ENCODE measurements at regions not wholly inside any gene's neighbourhood (a gene's known extent, or its start where the extent isn't known, plus 50 kb on each side); places are given as distances from the start of the nearest gene placed in this dataset.
A peak's percentile ranks its signal among the peaks of the same experiment; 100 is the strongest.

DNA sequence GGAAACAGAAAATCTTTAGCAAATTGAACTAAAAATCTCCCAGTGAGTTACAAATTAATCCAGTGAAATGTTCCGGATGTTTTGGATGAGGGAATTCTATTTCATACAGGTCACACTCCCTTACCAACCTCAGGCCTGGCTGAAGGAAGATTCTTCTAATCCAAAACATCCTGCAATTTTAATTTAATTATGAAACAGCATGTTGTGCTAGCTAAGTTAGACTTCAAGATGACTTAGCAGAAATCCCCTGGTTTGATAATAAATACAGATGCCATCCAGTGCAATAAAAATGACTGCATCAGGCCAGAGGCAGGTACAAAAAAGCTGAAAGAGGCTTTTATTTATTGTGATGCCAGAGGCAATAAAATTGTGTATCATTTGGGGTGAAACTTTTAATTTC, 96.7 kb upstream of the CLDN10 start:
- no peak for DNase-seq

- no peak for DNase-seq
Observed at GRCh38 chr13:95456815-95457214, 95.7 kb upstream of the CLDN10 start.

GRCh38 chr13:95457294-95457693, 95.2 kb upstream of the CLDN10 start:
- DNase-seq: no peak

GRCh38 chr13:95462801-95463200, 89.7 kb upstream of the CLDN10 start:
- no peak for DNase-seq

DNA sequence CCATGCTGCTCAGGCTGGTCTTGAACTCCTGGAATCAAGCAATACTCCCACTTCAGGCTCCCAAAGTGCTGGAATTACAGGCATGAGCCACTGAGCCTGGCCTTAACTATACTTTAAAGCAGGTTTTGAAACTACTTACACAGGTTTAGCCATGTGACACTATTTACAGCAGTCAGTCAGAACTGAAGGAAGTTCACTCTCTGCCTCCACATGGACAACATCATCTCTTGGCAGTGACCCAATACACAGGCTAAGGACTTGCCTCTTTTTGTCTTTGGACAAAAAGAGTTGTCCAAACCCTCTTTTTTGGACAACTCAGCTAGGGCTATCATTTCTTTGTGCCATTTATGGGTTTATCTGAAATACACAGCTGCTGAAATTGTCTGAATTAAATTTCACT, 89.0 kb upstream of the CLDN10 start:
- DNase-seq: no peak

DNA sequence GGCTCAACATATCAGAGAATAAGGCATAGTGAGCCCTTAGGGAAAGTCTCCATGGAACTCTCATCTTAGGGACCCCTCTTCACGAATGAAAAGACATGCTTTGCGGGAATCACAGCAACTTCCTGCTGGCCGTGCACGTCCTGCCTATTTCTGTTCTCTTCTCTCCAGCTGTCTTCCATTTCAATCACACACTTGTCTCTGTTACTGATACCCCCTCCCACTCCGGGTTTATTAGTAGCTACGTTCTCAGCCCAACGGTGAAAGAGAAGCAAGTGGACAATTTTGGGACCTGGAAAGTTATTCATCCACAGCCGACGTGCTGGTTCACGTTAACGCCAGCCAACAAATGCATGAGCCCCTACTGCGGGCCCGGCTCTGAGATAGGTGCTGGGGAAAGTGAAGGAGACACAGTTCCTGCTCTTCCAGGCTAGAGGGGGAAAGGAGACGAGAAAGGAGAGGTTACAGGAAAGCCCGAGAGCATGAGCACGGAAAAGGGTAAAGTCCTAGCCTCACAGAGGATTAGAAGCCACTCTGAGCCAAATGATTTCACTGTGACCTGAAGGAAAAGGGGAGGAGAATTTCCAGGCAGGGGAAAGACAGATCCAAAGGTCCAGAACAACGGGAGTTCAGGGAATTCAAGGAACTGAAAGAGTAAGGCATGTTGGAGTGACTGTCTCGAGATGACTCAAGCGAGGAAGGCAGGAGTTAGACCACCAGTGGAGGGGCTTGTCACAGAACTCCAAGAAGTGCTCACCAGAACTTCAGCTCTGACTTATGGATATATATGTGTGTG, 81.8 kb upstream of the CLDN10 start:
- no peak for DNase-seq

DNA sequence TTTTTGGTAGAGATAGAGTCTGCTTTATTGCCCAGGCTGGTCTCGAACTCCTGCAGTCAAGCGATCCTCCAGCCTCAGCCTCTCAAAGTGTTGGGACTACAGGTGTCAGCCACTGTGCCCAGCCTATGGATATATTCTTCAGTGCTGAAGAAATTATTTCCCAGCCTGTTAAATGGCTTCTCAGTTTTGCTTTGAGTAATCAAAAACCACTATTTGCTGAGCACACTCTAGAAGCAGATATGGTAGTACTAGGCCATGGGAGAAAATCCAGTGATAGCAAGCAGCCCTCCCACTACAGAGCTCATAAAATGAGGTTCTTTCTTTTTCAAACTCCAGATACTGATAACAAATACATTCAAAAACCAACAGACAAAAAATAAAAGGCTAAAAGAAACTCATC, 80.6 kb upstream of the CLDN10 start:
- DNase-seq: no peak

DNA sequence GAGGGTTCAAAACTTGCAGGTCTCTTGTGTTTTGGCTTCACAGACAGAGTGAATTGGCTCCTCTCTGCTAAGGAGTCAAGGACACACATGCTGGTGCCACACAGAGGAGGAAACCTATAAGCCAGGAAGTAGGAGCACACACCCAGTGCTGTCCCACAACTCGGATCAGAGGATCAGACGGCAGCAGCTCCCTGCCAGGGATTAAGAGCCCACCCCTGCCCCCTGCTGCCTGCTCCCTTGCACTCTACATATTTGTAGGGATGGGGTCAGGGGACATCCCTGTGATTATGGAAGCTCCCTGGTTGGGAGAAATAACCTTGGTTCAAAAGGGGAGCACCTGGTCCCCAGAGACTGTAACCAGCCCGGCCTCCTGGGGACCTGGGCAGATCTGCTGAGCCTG, 77.5 kb upstream of the CLDN10 start:
- DNase-seq: no peak

- no peak for DNase-seq
Observed at GRCh38 chr13:95477187-95477586, 75.3 kb upstream of the CLDN10 start.

DNA sequence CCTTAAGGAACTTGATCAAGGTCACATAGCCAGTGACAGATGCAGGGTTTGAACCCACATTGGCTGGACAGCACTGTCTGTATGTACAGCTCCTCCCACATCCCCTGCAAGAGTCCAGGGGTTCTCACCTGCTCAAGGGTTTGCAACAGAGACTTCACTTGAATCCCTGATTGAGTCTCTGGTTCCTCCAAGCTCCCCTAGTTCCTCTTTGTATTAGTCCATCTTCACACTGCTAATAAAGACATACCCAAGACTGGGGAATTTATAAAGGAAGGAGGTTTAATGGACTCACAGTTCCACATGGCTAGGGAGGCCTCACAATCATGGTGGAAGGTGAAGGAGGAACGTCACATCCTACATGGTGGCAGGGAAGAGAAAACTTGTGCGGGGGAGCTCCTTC, 72.8 kb upstream of the CLDN10 start:
- DNase-seq: no peak

DNA sequence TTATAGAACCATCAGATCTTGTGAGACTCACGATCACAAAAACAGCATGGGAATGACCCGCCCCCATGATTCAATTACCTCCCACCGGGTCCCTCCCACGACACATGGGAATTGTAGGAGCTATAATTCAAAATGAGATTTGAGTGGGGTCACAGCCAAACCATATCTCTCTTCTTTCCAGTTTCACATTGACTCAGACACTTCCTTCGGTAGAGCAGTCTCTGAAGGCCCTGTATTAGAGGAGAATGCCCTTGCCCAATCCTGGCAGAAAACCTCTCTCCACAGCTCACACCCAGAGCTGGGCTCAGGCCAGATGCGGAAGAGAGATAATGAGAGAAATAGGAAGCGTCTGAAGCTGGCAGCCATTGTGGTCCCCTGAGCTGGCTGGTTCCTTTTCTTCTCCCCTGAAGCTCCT, 72.4 kb upstream of the CLDN10 start:
- no peak for DNase-seq

DNA sequence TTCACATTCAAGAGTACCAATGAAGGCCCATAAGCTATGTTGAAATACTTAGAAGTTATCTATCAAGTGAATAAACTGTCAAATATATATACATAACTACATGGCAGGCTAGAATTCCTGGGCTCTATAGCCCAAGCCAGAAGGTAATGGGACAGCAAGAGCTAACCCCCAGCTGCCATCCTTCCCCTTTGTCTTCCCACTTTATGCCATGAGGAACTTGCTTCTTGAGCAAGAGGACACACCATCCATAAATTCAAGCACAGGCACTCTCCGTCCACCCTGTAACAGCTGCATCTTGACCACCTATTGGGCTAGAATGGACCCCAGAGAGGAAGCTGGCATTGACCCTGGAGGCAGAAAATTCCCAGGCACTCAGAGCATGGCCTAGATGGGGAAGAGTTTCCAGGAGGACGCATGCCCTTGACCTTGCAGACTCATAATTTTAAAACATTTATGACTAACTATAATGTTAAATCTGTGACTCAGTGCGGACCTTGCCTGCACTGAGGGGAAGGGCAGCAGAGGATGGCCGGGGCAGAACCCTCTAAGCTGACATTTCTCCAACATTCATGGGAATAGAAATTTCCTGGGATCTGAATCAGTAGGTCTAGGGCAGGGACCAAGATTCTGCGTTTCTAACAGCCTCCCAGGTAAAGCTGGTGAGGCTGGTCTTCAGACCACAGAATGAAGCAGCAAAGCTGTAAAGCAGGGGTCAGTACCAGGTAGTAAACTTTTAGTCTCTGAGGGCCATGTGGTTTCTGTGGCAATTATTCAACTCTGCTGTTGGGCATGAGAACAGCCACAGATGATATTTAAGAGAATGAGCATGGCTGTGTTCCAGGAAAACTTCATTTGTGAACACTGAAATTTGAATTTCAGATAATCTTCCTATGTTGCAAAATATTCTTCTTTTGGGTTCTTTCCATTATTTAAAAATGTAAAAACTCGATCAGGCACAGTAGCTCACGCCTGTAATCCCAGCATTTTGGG, 71.4 kb upstream of the CLDN10 start:
- no peak for DNase-seq

DNA sequence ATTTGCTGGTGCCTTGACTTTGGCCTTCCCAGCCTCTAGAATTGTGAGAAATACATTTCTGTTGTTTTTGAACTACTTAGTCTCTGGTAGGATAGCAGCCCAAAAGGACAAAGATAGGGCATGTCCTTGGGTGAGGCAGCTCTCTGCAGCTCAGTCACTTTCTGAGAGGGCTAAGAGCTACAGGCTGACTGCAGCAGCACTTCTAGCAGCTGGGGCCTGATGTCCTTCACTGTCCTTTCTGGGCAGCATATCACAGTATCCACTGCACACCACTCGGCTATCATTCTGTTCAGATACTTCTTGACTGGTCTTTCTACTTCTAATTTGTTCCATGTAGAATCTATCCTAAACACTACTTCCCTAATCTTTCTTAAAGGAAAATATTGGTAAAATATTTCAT, 68.5 kb upstream of the CLDN10 start:
- DNase-seq: no peak

DNA sequence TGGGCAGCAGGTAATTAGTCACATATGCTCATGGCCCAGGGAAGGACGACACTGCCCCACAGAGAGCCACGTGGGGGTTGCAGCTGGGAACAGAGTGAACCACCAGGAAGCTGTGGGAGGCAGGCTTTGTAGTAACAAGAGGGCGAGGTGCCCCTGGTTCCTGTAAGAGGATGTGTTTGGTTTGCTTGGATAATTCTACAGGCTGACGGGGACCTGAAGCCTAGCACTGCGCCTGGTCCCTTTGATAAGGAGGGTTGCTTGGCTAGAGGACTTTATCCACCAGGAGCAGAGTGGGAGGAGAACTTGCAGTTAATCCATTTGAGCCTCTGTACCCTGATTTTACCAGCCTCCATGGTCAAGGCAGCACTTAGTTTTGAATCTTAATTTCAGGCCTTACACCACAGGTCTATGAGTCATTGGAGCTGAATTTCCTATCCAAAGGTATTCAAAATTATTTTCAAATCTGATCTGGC, 67.4 kb upstream of the CLDN10 start:
- DNase-seq: no peak

DNA sequence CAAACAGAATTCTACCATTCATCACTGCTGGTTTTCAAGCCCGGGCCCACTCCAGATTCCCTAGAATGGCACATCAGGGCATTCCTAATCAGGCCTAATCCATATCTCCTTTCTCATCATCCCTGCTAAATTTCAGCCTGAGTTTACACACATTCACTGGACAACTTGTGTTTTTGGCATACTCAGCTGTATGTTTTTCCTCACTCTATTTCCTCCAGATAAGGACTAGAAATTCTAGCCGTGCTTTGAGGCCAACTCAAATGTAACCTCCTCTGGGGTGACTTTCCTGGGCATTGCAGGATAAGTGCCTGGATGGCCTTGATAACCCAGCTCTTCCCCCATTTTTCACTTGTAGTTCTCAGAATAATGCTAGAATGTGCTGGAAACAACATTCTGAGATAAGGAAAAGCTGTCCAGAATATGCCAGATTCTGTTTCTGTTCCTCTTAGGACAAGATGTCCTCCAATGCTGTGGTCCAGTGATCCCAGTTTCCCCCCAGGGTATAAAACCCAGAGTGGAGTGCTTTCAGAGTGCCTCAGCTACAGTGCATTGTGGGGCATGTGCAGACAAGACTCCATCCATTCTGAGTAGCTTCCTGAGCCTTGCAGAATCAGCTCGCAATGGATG, 66.9 kb upstream of the CLDN10 start:
- DNase-seq: no peak

- no peak for DNase-seq
Observed at GRCh38 chr13:95492044-95492801, 60.3 kb upstream of the CLDN10 start.

- peak; percentile 35 for DNase-seq
Observed at GRCh38 chr13:95494082-95494681, 58.3 kb upstream of the CLDN10 start.

GRCh38 chr13:95496485-95496884, 56.0 kb upstream of the CLDN10 start:
- no peak for DNase-seq

DNA sequence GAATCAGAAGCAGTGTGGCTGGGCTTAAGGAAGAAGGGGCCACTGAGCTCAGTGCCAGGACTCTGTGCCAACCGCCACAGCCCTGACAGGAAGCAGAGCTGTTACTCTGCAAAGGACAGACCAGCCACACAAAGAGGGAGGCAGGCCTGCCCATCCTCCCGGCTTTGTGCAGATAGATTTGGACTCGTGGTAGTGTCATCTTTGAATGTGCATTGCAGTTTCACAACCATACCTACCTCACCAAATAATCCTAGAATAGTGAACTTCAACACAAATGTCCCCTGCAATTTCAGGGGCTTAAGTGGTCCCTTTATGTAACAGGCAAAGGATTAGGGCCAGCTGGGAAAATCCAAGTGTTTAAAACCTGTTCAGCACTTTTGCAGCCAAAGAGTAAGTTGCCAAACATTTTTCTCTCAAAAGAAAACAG, 55.1 kb upstream of the CLDN10 start:
- DNase-seq: no peak

- no peak for DNase-seq
Observed at GRCh38 chr13:95498886-95499285, 53.6 kb upstream of the CLDN10 start.

GRCh38 chr13:95499811-95500712, 52.5 kb upstream of the CLDN10 start:
- no peak for DNase-seq
